Stimulated activated CD8-positive, alpha-beta memory T cell treated with anti-CD3 and anti-CD28 coated beads, Interleukin-4, amount 100 ng/mL, for 4 hours (primary cell): ENCODE measurements at regions not wholly inside any gene's neighbourhood (a gene's known extent, or its start where the extent isn't known, plus 50 kb on each side); places are given as distances from the start of the nearest gene placed in this dataset.

Source experiments
- DNase-seq, 2 donors: peaks; one replicate each; pipeline ENCODE4 v3.0.0-alpha.2; 2020; ENCODE audit warnings: low read depth in 2 of 2, low spot score in 1 of 2

GRCh38 chr7:86975449-86975848, 84.0 kb downstream of the ELAPOR2 start:
- no peak for DNase-seq

DNA sequence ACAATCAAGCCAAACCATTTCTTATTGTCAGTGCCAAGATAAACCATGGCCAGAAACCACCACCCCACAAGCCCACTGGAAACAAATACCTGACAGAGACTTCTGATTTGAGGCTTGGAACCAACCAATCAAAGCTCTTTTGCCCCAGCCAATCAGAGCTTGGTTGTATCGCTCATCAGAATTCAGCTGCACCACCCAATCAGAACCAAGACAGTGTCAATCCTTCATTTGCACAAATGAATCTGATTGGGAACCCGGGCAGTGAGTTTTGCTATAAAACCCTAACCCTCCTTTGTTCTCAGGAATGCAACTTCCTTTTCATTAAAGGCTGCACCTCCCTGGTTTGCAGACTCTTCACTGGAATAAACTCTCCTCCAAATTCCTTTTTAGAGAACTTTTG, 87.4 kb downstream of the ELAPOR2 start:
- no peak for DNase-seq

DNA sequence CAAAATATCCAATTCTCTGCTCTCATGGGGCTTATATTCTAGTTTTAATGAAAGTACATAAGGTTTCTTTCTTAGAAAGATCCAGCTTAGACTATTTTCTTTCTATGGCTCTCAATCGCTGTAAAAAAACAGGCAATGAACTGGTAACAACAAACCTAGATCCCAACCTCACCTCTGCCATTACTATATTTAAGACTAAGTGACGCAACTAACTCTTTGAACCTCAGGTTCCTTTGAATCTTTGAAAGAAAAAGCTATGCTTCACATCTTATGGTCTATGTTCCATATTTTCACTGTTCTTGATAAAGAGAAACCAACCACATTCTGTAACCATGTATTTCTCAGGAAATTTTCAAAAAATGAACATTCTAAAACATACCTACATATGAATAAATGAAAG, 88.5 kb downstream of the ELAPOR2 start:
- DNase-seq: no peak

- DNase-seq: no peak
Observed at GRCh38 chr7:86970547-86970946, 88.9 kb downstream of the ELAPOR2 start.

DNA sequence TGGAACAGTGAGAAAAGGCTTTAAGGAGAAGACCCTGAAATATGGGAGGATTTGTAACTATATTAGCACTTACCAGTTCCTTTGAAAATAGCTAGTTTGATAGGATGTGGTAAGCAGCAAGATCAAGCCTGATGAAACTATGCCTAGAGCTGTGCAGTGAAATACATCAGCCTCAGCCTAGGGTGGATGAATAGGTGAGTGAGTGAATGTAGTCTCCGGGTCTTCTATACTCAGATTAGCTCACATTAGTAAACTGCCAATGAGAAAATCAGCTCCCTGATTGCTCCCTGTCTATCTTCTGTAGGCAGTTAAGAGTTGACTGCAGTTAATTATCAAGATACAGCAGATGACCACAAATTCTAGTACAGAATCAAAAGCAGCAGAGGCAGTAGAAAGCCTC, 89.6 kb downstream of the ELAPOR2 start:
- no peak for DNase-seq

GRCh38 chr7:86968618-86969017, 90.8 kb downstream of the ELAPOR2 start:
- no peak for DNase-seq

DNA sequence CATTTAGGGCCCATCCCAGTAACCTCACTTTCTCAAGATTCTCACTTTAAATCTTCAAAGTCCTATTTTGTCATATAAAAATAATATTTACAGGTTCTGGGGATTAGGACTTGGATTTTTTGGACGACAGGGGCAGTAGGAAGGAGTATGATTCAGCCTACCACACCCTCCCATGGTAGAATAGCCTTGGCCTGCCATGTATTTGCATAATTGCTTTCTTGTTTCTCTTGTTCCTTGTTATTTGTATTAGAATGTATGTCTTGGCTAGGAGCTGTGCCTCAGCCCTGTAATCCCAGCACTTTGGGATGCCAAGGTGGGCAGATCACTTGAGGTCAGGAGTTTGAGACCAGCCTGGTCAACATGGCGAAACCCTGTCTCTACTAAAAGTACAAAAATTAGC, 92.5 kb downstream of the ELAPOR2 start:
- no peak for DNase-seq

GRCh38 chr7:86965727-86966120, 93.7 kb downstream of the ELAPOR2 start:
- no peak for DNase-seq

DNA sequence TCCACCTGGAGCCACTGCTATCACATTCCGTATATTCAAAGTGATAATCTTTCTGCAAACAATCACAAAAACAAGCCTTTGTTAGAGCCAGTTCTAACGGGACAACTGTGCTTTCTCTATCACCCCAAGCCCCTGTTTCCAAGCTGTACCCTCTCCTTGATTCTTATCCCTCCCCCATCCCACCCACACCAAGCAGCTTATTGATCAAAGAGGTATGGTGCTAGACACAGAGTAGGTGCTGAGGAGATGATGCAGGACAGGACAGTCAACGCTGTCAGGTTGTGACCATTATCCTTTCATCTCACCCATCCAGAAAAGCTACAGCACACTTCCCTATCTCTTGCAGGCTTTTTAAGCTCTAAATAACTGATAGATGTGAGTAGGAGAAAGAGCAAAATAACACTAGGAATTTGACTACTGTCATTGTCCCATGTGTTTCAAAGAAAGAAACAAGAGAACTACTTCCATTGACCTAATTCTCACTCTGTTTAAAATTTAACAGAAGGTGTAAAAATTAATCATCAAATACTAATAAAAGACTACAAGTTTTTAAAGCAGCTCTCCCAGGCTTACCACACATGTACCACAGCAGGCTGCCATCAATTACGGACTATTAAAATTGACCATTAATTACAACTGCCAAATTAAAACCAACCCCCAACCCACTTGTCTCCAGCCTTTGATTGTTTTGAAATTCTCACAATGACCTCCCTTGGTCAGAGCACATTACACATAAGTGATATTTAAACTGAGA, 94.3 kb downstream of the ELAPOR2 start:
- no peak for DNase-seq

- DNase-seq: no peak
Observed at GRCh38 chr7:86963599-86964230, 95.7 kb downstream of the ELAPOR2 start.

DNA sequence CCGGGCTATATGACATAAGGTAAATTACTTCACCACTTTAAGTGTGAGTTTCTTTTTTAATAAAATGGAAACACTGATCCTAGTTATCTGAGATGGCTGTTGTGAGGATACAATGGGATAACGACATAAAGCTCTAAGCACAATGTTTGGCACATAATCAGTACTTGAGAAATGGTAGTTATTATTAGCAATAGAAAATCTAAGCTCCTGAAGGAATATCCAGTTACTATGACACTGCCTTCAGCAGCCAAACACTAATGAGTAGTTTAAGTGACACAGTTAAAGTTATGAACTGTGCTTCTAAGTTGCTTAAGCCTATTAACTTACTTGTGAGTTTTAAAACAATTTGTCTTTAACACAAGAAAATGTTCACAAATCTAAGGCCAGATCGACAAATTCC, 96.8 kb downstream of the ELAPOR2 start:
- no peak for DNase-seq

GRCh38 chr7:86961686-86962085, 97.8 kb downstream of the ELAPOR2 start:
- DNase-seq: no peak

DNA sequence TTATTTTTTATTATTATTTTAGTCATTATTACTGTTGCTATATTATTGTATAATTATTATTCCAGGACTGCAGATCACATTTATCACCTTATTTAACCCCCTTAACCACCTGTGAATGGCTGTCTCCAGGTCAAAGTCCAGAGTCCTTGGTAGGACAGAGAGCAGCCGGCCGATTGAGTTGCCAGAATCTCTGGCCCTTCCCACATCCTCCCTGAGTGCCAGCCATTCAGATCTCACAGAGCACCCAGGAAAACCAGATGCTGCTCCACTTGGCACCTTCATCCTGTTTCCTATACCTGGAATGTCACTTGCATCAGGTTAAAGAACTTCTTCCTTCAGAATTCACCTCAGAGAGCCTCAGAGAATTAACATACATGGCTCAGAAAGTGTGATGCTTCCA, 101.1 kb downstream of the ELAPOR2 start:
- DNase-seq: no peak

DNA sequence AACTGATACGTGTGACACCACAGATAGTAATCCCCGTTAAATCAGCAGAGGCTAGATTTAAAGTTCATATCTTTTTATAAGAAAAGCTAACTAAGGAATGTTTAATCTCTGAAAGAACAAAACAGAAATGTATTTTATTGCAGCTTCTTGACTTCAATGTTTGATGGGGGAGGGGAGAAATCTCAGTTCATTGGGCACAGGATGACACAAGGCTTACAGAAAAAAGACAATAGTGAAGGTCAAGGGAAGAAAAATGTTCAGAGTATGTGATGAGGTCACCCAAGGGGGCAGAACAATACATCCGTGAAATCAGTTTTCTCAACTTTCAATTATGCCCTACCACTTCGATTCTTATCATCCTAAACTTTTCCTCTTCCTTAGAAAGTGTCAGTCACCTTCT, 102.9 kb downstream of the ELAPOR2 start:
- no peak for DNase-seq

DNA sequence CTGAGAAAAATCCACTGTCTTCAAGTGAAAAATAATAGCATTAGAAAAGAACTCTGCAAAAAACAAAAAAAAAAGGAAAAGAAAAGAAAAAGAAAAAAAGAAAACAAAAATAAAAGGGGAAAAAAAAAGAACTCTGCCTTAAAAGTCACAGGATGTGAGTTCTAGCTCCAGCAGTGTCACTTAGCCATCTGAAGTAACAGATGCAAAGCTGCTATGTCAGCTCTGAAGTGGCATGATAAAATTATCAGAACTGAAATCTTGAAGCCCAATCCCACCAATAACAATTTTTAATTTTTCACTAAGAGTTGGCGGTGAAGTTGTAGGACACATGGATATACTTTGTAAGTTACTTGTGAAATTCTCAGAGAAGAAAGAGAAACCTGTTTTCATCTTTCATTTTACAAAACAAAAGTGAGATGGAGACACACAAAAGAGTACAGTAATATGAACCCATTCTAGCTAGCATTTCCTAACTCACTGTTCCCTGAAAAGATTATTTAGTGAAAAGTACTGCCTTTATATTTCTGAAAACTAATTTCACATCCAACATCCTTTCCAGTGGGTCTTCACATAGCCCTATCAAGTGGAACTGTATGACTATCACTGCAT, 103.5 kb downstream of the ELAPOR2 start:
- no peak for DNase-seq

- DNase-seq: no peak
Observed at GRCh38 chr7:86954971-86955370, 104.5 kb downstream of the ELAPOR2 start.

DNA sequence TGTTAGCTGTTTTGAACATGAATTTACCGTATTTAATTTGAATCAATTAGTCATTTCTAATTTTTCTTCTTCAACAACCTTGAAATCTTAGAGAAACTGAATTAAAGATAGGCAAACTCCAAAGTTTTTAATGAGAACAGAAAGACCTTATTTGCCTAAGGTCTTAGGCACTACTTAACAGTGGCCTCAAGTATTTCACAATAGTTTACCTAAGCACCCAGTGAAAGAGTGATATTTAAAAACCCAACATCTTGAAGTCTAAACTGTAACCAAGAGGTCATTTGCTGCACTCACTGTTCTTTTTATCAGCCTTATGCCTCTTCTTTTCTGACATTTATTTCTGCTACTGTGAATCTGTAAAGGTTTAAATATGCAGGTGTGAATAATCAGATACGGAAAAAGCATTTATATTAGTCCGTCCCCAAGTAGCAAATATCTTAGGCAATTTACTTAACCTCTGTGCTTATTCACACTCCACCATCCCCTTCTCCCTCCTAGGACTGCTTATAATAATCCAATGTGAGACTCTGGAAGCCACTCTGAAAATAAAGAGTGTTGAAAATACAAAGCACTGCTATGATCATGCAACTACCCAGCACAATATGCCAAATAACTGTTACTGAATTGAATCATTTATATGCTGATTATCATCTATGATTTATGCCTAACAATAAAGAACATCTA, 105.7 kb downstream of the ELAPOR2 start:
- no peak for DNase-seq

- DNase-seq: no peak
Observed at GRCh38 chr7:86953219-86953618, 106.2 kb downstream of the ELAPOR2 start.

GRCh38 chr7:86951895-86952294, 107.6 kb downstream of the ELAPOR2 start:
- DNase-seq: no peak

- no peak for DNase-seq
Observed at GRCh38 chr7:86950944-86951343, 108.5 kb downstream of the ELAPOR2 start.

DNA sequence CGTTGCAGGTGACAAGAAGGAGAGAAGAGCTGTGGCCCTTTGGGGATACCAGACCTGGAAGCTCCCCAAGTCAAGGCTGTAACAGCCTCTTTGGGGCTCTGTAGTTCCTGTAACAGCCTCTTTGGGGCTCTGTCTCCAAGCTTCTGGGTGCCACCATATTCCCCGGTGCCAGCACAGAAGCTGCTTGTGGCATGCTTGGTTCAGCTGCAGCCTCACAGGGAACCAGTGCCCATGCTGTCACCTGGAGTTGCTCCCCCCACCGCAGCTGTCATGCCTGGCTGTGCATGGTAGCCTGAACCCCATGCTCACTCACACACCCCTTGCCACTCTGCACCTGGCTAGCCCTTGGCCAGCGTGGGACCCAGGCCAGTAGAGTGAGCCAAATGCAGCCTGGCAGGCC, 109.1 kb downstream of the ELAPOR2 start:
- DNase-seq: no peak

- DNase-seq: no peak
Observed at GRCh38 chr7:86949779-86950260, 109.6 kb downstream of the ELAPOR2 start.
